K562 (cell line): ENCODE measurements at regions not wholly inside any gene's neighbourhood (a gene's known extent, or its start where the extent isn't known, plus 50 kb on each side); places are given as distances from the start of the nearest gene placed in this dataset.

Experiments used
- ATAC-seq: fragments of 200-7000 bp; cut with Tn5 transposase; 3 replicates; pipeline ENCODE4 v1.9.1; 2020; ENCODE audit warnings: moderate library complexity
- BruUV-seq: library from RNA; stranded (reverse); fragments of 400-500 nt; replicated peaks from 2 replicates; lab custom pipeline; 2021; lab: Mats Ljungman, UMichigan
- CTCF ChIA-PET: fragments of 300-600 bp; formaldehyde crosslinking; extraction: SDS; loops from one replicate; lab custom pipeline; 2021; ENCODE audit warnings: low intra/inter-chr PET ratio; lab: Yijun Ruan, JAX
- POLR2A ChIA-PET: fragments of 300-600, 350-650 bp; sonication (Branson Sonifier 250); formaldehyde crosslinking; extraction: SDS; loops from one replicate; lab custom pipeline; 2021; ENCODE audit warnings: antibody characterized with exemption, inconsistent platforms; lab: Yijun Ruan, JAX
- DNase-seq, 4 experiments: peaks; one replicate each; pipeline versions ENCODE4 v3.0.0 to v3.0.0-alpha.2; 2011 to 2018; ENCODE audit warnings: low spot score in 3 of 4, mixed read lengths in 3 of 4; ENCODE audit errors: extremely low read depth in 1 of 4
- FAIRE-seq: peaks from 2 replicates; lab custom pipeline; 2011; peaks lifted over from hg19 to GRCh38; lab: Jason Lieb, UNC
- H2AFZ ChIP-seq: 2 replicates; pipeline ENCODE4 v1.6.0; 2011; ENCODE audit warnings: low read depth, low read length, control low read depth, inconsistent platforms
- H3K27ac ChIP-seq: fragments of 200-600 bp; 3 replicates; pipeline ENCODE4 v1.8.0; 2011; ENCODE audit warnings: low read depth, mild to moderate bottlenecking, control low read depth, inconsistent platforms, low read length, moderate library complexity, mixed read lengths; ENCODE audit errors: extremely low read depth
- H3K27me3 ChIP-seq, 2 experiments: fragments of 300-600 bp in 1 of 2; 2 replicates in 1 of 2; 3 replicates in 1 of 2; pipeline versions ENCODE4 v1.6.0 to v1.8.0; 2011; ENCODE audit warnings: inconsistent platforms in 2 of 2, low read length in 2 of 2, mild to moderate bottlenecking in 1 of 2, mixed read lengths in 1 of 2, moderate library complexity in 1 of 2; ENCODE audit not compliant: control insufficient read depth in 2 of 2, insufficient read depth in 2 of 2
- H3K36me3 ChIP-seq: fragments of 300-600 bp; 3 replicates; pipeline ENCODE4 v1.8.0; 2011; ENCODE audit warnings: mild to moderate bottlenecking, low read length, inconsistent platforms; ENCODE audit not compliant: control insufficient read depth, insufficient read depth
- H3K4me1 ChIP-seq, 2 experiments: fragments of 200-600 bp in 1 of 2; replicated peaks in 1 of 2; 2 replicates in 1 of 2; 3 replicates in 1 of 2; pipeline versions ENCODE4 v1.5.1 to v1.8.0; 2011; ENCODE audit warnings: inconsistent platforms in 2 of 2, low read length in 2 of 2, mild to moderate bottlenecking in 1 of 2, mixed read lengths in 1 of 2, moderate library complexity in 1 of 2; ENCODE audit not compliant: control insufficient read depth in 2 of 2, insufficient read depth in 2 of 2
- H3K4me2 ChIP-seq: 2 replicates; pipeline ENCODE4 v1.6.1; 2011; ENCODE audit warnings: low read length, control low read depth, inconsistent platforms, mixed read lengths; ENCODE audit not compliant: insufficient read depth
- H3K4me3 ChIP-seq: fragments of 200-600 bp; sonication (generic), shearing (Covaris generic); 2 replicates; pipeline ENCODE4 v1.5.1; 2016; ENCODE audit warnings: control low read depth, inconsistent platforms
- H3K79me2 ChIP-seq: fragments of 200-600 bp; 3 replicates; pipeline ENCODE4 v1.8.0; 2011; ENCODE audit warnings: low read length, inconsistent platforms; ENCODE audit not compliant: control insufficient read depth, insufficient read depth
- H3K9ac ChIP-seq, 2 experiments: 2 replicates each; pipeline versions ENCODE4 v1.6.0 to v1.6.1; 2011; ENCODE audit warnings: low read depth in 2 of 2, low read length in 2 of 2, control low read depth in 1 of 2, inconsistent platforms in 1 of 2, mild to moderate bottlenecking in 1 of 2, mixed read lengths in 1 of 2; ENCODE audit not compliant: insufficient read depth in 1 of 2
- H3K9me1 ChIP-seq: one replicate; pipeline ENCODE4 v1.6.0; 2011; ENCODE audit warnings: inconsistent platforms, mild to moderate bottlenecking, low read length, moderate library complexity; ENCODE audit not compliant: control insufficient read depth, insufficient read depth
- H3K9me3 ChIP-seq: replicated peaks from 2 replicates; pipeline ENCODE4 v1.5.1; 2011; ENCODE audit warnings: low read depth, low read length, inconsistent platforms; ENCODE audit not compliant: control insufficient read depth, insufficient read depth
- H4K20me1 ChIP-seq: replicated peaks from 2 replicates; pipeline ENCODE4 v1.6.1; 2011; ENCODE audit warnings: low read length, inconsistent platforms, mixed read lengths; ENCODE audit not compliant: control insufficient read depth, insufficient read depth
- CBX5 ChIP-seq: IDR thresholded peaks from 2 replicates; pipeline ENCODE4 v1.6.1; 2014; ENCODE audit warnings: low read depth, borderline replicate concordance
- HDAC2 ChIP-seq: fragments of 450-650 bp; IDR thresholded peaks from 2 replicates; pipeline ENCODE4 v1.6.1; 2016; ENCODE audit warnings: mild to moderate bottlenecking
- HDAC8 ChIP-seq: fragments of 450-650 bp; IDR thresholded peaks from 2 replicates; pipeline ENCODE4 v1.6.1; 2016; ENCODE audit warnings: mild to moderate bottlenecking, missing genetic modification characterization, moderate library complexity, missing compliant biosample characterization
- HNRNPUL1 ChIP-seq: fragments of 200-400 bp; formaldehyde crosslinking; IDR thresholded peaks from 2 replicates; pipeline ENCODE4 v1.6.1; 2017; ENCODE audit warnings: low read length
- POLR2AphosphoS5 ChIP-seq: IDR thresholded peaks from 2 replicates; pipeline ENCODE4 v1.6.1; 2011; ENCODE audit warnings: mild to moderate bottlenecking, low read depth, low read length, moderate library complexity; ENCODE audit not compliant: control insufficient read depth, insufficient read depth
- U2AF2 ChIP-seq: fragments of 200-400 bp; formaldehyde crosslinking; optimal IDR thresholded peaks from 2 replicates; pipeline ENCODE3; 2017; ENCODE audit warnings: low read depth, mild to moderate bottlenecking, low read length
- WGBS: fragments of 100-300 bp; shearing (Covaris generic); methylation state at CpG from one replicate; pipeline ENCODE4 v1.1.6; 2016; ENCODE audit warnings: low coverage, mixed read lengths; ENCODE audit not compliant: insufficient coverage; ENCODE audit errors: missing lambda C conversion rate; 5-methylcytosine and 5-hydroxymethylcytosine counted together
- in situ Hi-C: fragments of 300-500 bp; cut with MboI; formaldehyde crosslinking; loops from 4 replicates; pipeline ENCODE4 v1.15.0; 2018; ENCODE audit warnings: inconsistent platforms, mixed read lengths
- intact Hi-C: fragments of 100-400 bp; cut with micrococcal nuclease; formaldehyde crosslinking; loops from 2 replicates; pipeline ENCODE4 v1.14.2; 2022
- TF ChIP-seq, protein P1 (sequence below): sonication (generic); formaldehyde crosslinking; IDR thresholded peaks from 2 replicates; pipeline ENCODE4 v1.8.0; 2022; ENCODE audit warnings: missing genetic modification reagents, mild to moderate bottlenecking, borderline replicate concordance

- in situ Hi-C loops: no loop called here
- no peak for TF ChIP-seq HDAC8 (tag)
- TF ChIP-seq HNRNPUL1: no peak
- no peak for TF ChIP-seq POLR2AphosphoS5
- no peak for TF ChIP-seq CBX5
- TF ChIP-seq, protein P1, sequence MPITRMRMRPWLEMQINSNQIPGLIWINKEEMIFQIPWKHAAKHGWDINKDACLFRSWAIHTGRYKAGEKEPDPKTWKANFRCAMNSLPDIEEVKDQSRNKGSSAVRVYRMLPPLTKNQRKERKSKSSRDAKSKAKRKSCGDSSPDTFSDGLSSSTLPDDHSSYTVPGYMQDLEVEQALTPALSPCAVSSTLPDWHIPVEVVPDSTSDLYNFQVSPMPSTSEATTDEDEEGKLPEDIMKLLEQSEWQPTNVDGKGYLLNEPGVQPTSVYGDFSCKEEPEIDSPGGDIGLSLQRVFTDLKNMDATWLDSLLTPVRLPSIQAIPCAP (CRISPR knock-in tag): no peak
- TF ChIP-seq HDAC2: no peak
- no peak for TF ChIP-seq U2AF2
- H3K9me3 ChIP-seq: no peaks in the 10 kb centered on the region; the same call in 1 of the 2 replicates
- no peak overlapping the region for H3K4me2 ChIP-seq
- intact Hi-C loops: no loop called here
- H3K79me2 ChIP-seq: no peaks in the 10 kb centered on the region
- no peak overlapping the region for H3K4me3 ChIP-seq
- no TSS peak for BruUV-seq
- H4K20me1 ChIP-seq: no peaks in the 10 kb centered on the region
- CTCF ChIA-PET: no interaction called here
- H3K27ac ChIP-seq: no peak overlapping the region
- H3K4me1 ChIP-seq: peaks cover 0 to under 1% of the 10 kb centered on the region in 2 experiments; a peak in 1 of 5 replicates
- H3K27me3 ChIP-seq: no peaks in the 10 kb centered on the region
- no peak for ATAC-seq
- H3K9me1 ChIP-seq: no peaks in the 10 kb centered on the region
- WGBS: 27% methylated on average over 3 of the region's 3 CpGs
- POLR2A ChIA-PET: no interaction called here
- DNase-seq: no peak
- no peak overlapping the region for H2AFZ ChIP-seq
- no peaks in the 10 kb centered on the region for H3K36me3 ChIP-seq
- no peak for FAIRE-seq
- H3K9ac ChIP-seq: no peak overlapping the region
These were observed 203.1 kb upstream of the ACTBL2 start for GRCh38 chr5:57685516-57686255.
